Peyer's patch (tissue), 4 donors: ENCODE measurements at regions not wholly inside any gene's neighbourhood (a gene's known extent, or its start where the extent isn't known, plus 50 kb on each side); places are given as distances from the start of the nearest gene placed in this dataset.

Experiments used
- CTCF ChIP-seq, 6 experiments: fragments of 450-650 bp in 4 of 6; fragments of 200-600 bp in 2 of 6; sonication (generic) in 1 of 6; IDR thresholded peaks; one replicate each; pipeline ENCODE4 v1.5.1; 2017 to 2019; ENCODE audit warnings: antibody characterized with exemption in 6 of 6, mild to moderate bottlenecking in 3 of 6, moderate library complexity in 1 of 6
- POLR2A ChIP-seq, 2 donors: fragments of 450-650 bp; IDR thresholded peaks; one replicate each; pipeline ENCODE4 v1.5.1; 2017; ENCODE audit warnings: antibody characterized with exemption in 2 of 2, mild to moderate bottlenecking in 2 of 2, moderate library complexity in 2 of 2

DNA sequence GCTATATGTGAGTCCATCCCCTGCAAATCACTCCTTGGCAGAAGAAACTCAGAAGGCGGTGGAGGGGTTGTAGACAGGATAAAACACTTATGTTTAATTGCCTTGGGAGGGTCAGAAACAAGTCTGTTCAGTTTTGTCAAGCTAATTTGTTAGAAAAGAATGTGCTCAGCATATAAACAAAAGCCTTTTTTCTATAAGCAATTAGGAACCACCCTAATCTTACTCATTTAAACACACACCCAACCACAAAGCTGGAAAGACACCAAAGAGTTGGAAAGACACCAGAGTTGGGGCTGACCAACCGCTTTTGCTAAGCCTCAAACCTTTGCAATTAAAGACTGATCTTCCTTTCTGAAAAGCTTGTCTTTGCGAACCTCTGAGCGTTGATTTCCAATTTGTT lies 439.2 kb upstream of the ERCC4 start:
- TF ChIP-seq CTCF (IDR thresholded peaks at IDR 0.05), result no peak
- no peak for TF ChIP-seq POLR2A (IDR thresholded peaks at IDR 0.05)
